ENCODE measurements at regions not wholly inside any gene's neighbourhood (a gene's known extent, or its start where the extent isn't known, plus 50 kb on each side); places are given as distances from the start of the nearest gene placed in this dataset.
"Not testable (repeated sequence)": the region's sequence is repeated elsewhere in the genome, so short reads cannot be mapped to it uniquely, and the experiment has no call there.

DNA sequence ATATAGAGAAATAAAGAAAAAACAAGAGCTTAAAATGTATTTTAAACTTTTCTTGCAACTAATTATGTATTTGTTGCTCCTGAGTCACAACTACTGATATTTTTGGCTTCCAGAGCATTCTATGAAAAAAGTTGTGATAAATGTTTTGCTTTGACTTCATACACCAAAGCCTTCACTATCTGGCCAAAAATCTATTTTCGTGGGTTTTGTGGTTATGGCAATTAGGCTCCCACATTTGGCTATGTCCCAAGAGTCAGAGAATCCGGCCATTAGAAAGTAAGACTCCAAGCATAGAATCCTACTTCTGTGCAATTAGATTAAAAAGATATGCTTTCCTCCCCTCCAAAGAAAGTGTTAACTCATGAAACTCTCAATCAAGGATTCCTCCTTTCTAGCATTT lies 1456.1 kb upstream of the ACVR2A start:
- no peaks in the 10 kb centered on the region for H3K9me3 ChIP-seq
- no peaks in the 10 kb centered on the region for H3K36me3 ChIP-seq (ENCODE audit: low read depth)
- DNase-seq (no peak), ATAC-seq (no peak)
- intact Hi-C loops (cut with DNase I, micrococcal nuclease) = no loop called here
- TF ChIP-seq, protein P1, sequence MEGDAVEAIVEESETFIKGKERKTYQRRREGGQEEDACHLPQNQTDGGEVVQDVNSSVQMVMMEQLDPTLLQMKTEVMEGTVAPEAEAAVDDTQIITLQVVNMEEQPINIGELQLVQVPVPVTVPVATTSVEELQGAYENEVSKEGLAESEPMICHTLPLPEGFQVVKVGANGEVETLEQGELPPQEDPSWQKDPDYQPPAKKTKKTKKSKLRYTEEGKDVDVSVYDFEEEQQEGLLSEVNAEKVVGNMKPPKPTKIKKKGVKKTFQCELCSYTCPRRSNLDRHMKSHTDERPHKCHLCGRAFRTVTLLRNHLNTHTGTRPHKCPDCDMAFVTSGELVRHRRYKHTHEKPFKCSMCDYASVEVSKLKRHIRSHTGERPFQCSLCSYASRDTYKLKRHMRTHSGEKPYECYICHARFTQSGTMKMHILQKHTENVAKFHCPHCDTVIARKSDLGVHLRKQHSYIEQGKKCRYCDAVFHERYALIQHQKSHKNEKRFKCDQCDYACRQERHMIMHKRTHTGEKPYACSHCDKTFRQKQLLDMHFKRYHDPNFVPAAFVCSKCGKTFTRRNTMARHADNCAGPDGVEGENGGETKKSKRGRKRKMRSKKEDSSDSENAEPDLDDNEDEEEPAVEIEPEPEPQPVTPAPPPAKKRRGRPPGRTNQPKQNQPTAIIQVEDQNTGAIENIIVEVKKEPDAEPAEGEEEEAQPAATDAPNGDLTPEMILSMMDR (IDR thresholded peaks at IDR 0.05) = no peak
- no peak overlapping the region for H3K4me3 ChIP-seq
- H3K4me1 ChIP-seq (ENCODE audit: low read depth) = no peaks in the 10 kb centered on the region

DNA sequence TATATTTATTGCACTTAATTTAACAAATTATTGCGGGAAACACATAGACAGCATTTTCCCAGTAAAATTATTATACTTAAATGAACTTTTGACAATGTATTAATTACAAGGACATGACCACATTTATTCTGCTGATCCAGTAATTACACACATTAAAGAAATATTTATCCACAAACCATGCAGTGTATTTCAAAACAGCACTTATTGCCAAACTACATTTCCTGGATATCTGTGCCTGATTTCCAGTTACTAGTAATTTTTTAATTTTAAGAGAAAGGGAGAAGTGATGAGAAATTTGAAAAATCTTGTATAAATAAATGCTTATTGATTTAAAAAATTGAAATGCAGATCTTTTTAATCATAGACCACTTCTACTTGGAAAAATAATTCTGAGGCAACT lies 1458.7 kb upstream of the ACVR2A start:
- Histone ChIP-seq H3K4me3 (no peak overlapping the region), H3K4me1 (ENCODE audit: low read depth) (no peaks in the 10 kb centered on the region), H3K36me3 (ENCODE audit: low read depth) (no peaks in the 10 kb centered on the region), H3K9me3 (no peaks in the 10 kb centered on the region)
- intact Hi-C loops (cut with DNase I, micrococcal nuclease) = no loop called here
- TF ChIP-seq, protein P1 (IDR thresholded peaks at IDR 0.05) = no peak
- DNase-seq = no peak
- no peak for ATAC-seq

DNA sequence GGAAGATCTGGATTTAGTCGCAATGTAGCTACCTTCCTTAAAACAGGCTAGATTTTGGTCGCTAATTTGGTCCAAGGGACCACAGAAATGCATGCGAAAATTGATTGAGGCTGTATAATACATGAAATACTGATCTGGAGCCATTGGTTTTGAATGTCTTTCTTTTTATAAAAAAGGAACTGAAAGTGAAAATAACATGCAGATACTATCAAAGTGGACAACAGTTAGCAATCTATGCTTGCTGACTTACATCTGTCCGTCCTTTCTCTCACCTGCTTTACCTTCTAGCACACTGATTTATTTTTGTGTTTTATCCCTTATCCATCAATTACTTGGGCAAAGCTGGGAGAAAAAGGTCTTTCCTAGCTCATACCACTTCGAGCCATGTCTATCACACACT lies 1459.8 kb upstream of the ACVR2A start:
- H3K9me3 ChIP-seq = no peaks in the 10 kb centered on the region
- no peak for ATAC-seq

DNA sequence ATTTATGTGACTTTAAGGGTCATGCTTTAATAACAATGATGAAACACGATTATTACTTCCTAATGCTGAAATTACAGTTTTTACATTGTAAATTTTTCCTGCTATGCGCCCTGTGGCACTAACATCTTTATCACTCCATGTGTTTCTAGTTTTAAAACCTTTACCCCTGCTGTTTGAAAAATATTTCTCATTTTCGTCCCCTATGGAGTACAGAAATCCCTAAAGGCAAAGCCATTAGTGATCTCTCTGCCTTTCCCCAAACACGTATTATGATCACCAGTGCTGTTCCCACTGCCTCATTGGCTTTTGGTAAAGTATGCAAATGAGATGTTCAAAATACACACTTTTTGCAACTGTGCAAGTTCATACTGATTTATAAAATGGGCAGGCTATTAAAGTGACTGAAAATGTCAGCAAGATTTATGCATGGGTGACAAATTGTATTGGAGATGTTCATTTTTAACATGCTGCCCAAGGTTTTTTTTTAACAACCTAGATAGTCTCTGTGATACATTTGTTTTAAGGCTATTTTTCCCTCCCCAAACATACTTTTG lies 1468.2 kb upstream of the ACVR2A start:
- ATAC-seq = no peak
- Histone ChIP-seq H3K4me3 (no peak overlapping the region), H3K4me1 (ENCODE audit: low read depth) (no peaks in the 10 kb centered on the region), H3K9me3 (no peaks in the 10 kb centered on the region), H3K36me3 (ENCODE audit: low read depth) (no peaks in the 10 kb centered on the region)
- no peak for DNase-seq
- intact Hi-C loops (cut with DNase I, micrococcal nuclease) = no loop called here
- TF ChIP-seq, protein P1 (IDR thresholded peaks at IDR 0.05) = no peak

More for the DNA sequence above, 1459.8 kb upstream of the ACVR2A start:
- no peaks in the 10 kb centered on the region for H3K36me3 ChIP-seq (ENCODE audit: low read depth)
- intact Hi-C loops (cut with DNase I, micrococcal nuclease) = no loop called here
- no peak for DNase-seq
- no peaks in the 10 kb centered on the region for H3K4me1 ChIP-seq (ENCODE audit: low read depth)
- TF ChIP-seq, protein P1 (IDR thresholded peaks at IDR 0.05) = no peak
- H3K4me3 ChIP-seq = no peak overlapping the region

DNA sequence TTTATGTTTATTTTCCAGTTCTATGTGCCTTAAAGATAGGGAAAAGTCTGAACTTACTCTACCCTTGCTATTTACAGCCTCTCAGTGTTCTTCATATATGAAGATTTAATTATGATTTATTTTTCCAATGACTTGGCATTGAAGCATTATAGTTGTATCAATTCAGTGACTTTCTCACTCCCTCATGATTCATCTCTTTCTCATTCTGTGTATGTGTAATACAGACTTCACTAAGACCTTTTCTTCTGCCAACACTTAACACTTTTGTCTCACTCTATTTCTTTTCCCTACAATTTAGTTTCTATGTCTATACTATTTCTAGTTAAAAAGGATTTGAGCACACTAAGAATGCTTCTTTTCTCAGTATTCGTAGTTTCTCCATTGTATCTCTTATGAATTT lies 1470.3 kb upstream of the ACVR2A start:
- ATAC-seq (no peak), DNase-seq (no peak)
- no peaks in the 10 kb centered on the region for H3K36me3 ChIP-seq (ENCODE audit: low read depth)
- intact Hi-C loops (cut with DNase I, micrococcal nuclease) = no loop called here
- TF ChIP-seq, protein P1 (IDR thresholded peaks at IDR 0.05) = no peak
- no peak overlapping the region for H3K4me3 ChIP-seq
- no peaks in the 10 kb centered on the region for H3K9me3 ChIP-seq
- H3K4me1 ChIP-seq (ENCODE audit: low read depth) = no peaks in the 10 kb centered on the region

DNA sequence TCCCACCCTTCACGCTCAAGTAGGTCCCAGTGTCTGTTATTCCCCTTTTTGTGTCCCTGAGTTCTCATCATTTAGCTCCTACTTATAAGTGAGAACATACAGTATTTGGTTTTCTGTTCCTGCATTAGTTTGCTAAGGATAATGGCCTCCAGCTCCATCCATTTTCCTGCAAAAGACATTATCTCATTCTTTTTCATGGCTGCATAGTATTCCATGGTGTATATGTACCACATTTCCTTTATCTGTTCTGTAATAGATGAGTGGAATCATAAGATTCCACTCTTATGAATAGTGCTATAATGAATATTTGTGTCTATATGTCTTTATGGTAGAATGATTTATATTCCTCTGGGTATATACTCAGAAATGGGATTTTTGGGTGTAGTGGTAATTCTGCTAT lies 1473.5 kb upstream of the ACVR2A start:
- intact Hi-C loops (cut with DNase I, micrococcal nuclease); H3K36me3 ChIP-seq (ENCODE audit: low read depth); H3K4me3 ChIP-seq; H3K4me1 ChIP-seq (ENCODE audit: low read depth); ATAC-seq; DNase-seq; H3K9me3 ChIP-seq: not testable (repeated sequence)

Measured in mucosa of descending colon (tissue), 3 donors.